Stimulated activated CD4-positive, alpha-beta T cell treated with anti-CD3 and anti-CD28 coated beads, Interleukin-1b, Interleukin-23, amount 100 ng/mL, for 24 hours (primary cell): ENCODE measurements at regions not wholly inside any gene's neighbourhood (a gene's known extent, or its start where the extent isn't known, plus 50 kb on each side); places are given as distances from the start of the nearest gene placed in this dataset.
"Not testable (repeated sequence)": the region's sequence is repeated elsewhere in the genome, so short reads cannot be mapped to it uniquely, and the experiment has no call there.

Experiments
- DNase-seq, 4 experiments: peaks; one replicate each; pipeline ENCODE4 v3.0.0-alpha.2; 2020; ENCODE audit warnings: low read depth in 4 of 4, low spot score in 1 of 4

GRCh38 chr15:26032162-26032846 is 169.2 kb upstream of the ATP10A start:
- DNase-seq: no peak

- not testable (repeated sequence) for DNase-seq
Observed at GRCh38 chr15:26029586-26029985, 166.5 kb upstream of the ATP10A start.

DNA sequence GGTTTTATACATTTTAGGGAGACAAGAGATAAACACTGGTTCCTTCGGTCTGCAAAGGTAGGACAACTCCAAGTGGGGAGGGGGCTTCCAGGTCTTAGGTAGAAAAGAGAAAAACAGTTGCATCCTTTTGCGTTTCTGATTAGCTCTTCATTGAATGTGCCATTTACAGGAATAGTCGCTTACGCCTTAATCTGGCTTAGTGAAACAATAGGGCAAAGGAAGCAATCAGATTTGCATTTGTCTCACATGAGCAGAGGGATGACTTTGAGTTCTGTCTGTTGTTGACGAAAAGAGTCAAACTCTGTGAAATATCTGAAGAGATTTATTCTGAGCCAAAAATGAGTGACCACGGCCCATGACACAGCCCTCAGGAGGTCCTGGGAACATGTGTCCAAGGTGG is 166.0 kb upstream of the ATP10A start:
- DNase-seq: no peak

DNA sequence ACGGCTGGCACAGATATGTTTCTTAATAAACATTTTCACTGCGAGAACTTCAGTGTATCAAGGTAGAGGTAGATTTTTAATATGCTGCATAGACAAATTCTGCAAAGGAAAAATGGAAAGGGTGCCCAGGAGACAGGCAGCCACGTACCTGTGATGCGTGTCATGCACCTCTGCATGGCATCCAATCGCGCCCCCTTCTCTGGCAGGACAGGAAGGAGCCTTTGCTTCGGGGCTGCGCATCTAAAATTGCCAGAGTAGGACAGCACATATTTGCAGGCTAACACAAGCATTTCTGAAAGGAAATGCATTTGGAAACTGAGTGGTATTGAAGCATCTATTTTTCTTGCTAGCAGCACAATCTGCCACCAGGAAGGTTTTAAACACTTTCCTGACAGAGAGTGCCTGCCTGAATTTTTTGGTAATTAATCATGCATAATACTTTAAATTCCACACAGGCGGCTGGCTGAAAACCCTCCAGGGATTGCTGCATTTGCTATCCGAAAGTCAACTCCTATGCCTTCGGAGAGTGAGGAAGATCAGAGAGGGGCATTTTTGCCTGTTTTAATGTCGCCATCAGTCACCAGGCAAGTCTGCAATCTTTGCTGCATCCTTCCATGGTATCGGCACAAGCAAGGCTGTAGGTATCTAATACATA is 165.1 kb upstream of the ATP10A start:
- DNase-seq: no peak

DNA sequence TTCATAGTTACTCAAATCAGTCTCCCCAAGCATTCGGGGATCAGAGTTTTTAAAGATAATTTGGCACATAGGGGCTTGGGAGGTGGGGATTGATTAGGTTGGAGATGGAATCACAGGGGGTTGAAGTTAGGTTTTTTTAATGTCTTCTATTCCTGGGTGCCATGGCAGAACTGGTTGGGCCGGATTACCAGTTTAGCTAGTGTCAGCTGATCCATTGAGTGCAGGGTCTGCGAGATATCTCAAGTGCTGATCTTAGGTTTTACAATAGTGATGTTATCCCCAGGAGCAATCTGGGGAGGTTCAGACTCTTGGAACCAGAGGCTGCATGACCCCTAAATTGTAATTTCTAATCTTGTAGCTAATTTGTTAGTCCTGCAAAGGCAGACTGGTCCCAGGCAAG is 163.5 kb upstream of the ATP10A start:
- DNase-seq: not testable (repeated sequence)

- DNase-seq: no peak
Observed at GRCh38 chr15:26024241-26024640, 161.1 kb upstream of the ATP10A start.

DNA sequence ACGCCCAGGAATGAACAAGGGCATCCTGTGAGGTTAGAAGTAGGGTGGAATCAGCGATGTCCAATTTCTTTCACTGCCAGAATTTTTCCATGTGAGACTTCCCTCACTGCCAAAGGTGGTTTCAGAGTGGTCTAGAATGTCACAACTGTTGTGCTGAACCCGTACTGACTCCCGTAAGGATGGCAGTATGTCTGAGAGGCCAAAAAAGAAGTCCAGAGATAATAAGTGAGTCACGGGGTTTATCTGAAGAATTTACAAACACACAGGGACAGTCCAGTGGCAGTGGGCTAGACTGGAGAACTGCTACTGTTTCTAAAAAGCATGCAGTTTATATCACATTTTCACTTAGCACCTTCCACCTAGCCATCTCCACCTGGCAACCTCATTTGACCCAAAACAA is 160.6 kb upstream of the ATP10A start:
- no peak for DNase-seq

- DNase-seq: no peak
Observed at GRCh38 chr15:26023231-26023630, 160.1 kb upstream of the ATP10A start.

- no peak for DNase-seq
Observed at GRCh38 chr15:26020871-26021270, 157.7 kb upstream of the ATP10A start.

DNA sequence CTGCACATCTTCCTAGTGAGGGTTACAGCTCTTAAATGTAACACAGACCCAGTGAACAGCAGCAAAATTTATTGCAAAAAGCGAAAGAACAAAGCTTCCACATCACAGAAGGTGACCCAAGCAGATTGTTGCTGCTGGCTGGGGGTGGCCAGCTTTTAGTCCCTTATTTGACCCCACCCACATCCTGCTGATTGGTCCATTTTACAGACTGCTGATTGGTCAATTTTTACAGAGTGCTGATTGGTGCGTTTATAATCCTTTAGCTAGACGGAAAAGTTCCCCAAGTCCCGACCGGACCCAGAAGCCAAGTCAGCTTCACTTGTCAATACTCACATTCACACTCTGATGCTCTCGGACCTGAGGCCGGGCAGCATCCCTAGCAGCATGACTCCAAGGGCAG is 154.5 kb upstream of the ATP10A start:
- DNase-seq: no peak

DNA sequence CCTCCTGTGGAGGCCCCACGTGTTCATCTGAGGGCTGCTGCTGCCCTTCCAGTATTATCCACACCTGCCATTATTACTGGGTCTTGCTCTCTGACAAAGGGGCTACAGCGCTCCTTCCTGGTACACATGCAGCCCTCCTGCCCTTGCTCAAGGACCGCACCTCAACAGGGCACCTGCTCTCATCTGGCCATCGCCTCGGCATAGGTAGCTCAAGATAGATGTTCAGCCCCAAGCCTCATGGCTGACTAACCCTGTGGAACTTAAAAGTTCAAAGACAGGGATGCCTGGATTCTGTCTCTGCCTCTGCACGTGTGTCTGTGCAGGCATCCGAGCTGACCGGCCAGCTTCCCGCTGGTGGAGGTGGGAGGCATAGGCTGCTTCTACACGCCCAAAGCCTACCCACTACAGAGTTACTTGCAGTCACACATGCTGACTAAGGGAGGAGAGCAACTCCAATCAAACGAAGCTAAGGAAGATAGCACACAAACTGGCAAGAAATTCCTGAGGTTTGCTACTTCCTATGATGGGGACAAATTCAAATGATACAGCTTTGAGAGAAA is 152.5 kb upstream of the ATP10A start:
- DNase-seq: no peak

DNA sequence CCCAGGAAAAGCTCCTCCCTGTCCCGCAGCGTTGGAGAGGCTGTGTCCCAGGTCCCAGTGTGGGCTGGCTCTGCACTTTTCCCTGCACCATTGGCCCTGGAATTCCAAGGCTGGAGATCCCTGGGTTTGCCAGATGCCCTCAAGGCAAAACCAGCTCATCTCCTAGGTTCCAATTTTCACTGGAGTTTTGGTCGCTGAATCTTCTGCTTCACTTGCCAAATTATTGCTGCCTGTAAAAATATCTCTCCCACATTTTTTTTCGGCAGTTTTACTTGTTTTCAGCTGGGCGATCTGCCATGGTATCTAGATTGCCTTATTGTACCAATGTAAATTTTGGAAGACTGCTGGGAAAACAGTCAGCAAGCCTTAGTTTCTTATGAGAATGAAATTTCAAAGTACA is 150.9 kb upstream of the ATP10A start:
- DNase-seq: no peak

GRCh38 chr15:26011916-26012315 is 148.8 kb upstream of the ATP10A start:
- DNase-seq: no peak

DNA sequence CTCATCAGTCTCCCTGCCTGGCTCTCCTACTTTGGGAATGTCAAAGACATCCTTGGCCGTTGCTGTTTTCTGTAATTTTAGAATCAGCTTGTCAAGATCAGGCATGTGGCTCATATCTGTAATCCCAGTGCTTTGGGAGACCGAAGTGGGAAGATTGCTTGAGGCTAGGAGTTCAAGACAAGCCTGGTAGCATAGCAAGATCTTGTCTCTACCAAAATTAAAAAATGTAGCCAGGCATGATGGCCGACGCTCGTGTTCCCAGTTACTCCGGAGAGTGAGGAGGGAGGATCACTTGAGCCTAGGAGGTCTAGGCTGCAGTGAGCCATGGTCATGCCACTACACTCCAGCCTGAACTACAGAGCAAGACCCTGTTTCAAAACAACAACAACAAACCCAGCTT is 144.0 kb upstream of the ATP10A start:
- DNase-seq: no peak

DNA sequence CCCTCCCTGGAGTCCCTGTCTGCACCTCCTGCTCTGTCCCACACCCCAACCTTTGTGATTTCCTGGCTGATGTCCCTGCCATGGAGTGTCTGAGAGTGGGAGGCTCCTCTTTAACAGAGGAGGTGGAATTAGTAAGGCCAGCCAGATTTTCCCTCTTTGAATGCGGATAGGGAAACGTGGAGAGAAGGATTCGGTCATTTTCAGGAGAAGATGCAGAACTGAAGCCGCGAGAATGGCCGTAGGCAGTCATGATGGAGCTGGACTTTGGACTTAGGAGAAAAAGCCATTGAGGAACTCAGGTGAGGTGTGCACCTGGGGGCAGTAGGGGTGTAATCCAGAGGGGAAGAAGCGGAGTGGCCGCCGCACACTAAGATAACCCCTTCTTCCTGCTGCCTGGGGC is 138.1 kb upstream of the ATP10A start:
- no peak for DNase-seq

DNA sequence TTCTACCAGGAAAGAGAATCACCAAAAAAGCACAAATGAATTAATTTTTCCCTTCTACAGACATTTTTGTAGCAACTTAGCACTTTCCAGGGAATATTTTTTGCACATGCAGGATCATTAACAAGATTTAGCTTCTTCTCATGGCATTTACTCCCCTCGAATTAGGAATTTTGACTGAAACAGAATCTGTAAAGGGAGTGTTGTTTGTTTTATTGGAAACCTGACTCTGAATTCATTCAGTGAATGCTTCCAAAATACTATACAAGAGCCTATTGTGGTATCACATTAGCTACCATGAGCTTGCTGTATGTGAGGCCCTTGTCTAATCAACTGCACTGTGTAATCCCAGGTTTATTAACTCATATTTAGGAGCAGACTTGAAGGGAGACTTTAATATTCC is 130.4 kb upstream of the ATP10A start:
- no peak for DNase-seq

DNA sequence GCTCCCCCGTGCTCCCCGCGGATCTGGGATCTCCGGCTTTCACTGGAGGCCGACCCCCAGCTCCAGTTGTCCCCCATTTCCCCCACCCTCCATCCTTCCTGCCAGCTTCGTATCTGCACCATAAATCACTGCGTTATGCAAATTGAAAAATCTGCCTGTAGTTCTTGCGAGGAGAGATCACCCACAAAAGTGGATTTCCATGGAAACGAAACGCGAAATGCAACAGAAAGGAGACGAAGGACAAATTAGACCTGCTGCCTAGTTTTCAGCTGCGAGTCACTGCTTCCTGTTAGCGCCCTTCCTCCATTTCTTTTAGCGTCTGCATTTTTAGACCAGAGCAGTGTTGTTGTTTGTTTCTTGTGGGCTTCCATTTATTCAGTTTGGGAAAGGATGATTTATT is 127.1 kb upstream of the ATP10A start:
- DNase-seq: no peak

DNA sequence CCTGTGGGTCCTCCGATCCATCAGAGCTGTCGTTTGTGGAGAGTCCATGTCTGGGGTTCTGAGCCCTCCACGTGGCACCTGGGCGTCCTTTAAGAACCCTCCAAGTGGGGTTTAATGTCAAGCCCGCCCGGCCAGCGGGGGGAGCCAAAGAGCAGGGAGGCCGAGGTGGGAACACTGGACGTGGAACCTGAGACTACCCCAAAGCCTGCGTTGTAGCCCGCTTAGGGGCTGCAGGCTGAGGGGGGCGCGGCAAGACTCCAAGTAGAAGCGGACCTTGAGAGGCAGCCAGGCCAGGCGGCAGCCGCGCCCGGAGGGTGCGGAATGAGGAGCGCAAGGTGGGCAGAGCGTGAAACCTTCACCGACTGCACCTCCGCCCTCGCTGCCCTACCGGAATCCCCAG is 126.2 kb upstream of the ATP10A start:
- DNase-seq: no peak

GRCh38 chr15:25988716-25989115 is 125.6 kb upstream of the ATP10A start:
- DNase-seq: not testable (repeated sequence)

GRCh38 chr15:25987638-25988037 is 124.5 kb upstream of the ATP10A start:
- no peak for DNase-seq

GRCh38 chr15:25985165-25985564 is 122.0 kb upstream of the ATP10A start:
- DNase-seq: no peak

GRCh38 chr15:25982736-25983135 is 119.6 kb upstream of the ATP10A start:
- no peak for DNase-seq

DNA sequence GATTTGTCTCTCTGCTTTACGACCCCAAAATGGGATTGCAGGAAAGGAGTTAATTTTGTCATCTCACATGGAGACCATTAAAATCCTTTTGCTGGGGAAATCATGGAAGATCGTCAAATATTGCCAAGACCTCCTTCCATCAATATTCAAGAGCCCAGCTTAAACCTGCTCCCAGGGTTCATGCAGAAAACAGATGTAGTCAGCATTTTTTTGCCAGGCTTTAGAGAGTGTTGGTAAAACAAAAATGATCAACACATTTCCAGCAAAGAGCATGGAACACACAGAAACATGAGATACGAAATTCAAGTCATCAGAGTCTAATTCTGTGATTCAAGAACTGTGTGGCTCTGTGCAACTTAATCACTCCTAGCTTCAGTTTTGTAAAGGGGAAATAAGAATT is 118.0 kb upstream of the ATP10A start:
- DNase-seq: no peak
